ENCODE measurements at regions not wholly inside any gene's neighbourhood (a gene's known extent, or its start where the extent isn't known, plus 50 kb on each side); places are given as distances from the start of the nearest gene placed in this dataset.
"Not testable (repeated sequence)": the region's sequence is repeated elsewhere in the genome, so short reads cannot be mapped to it uniquely, and the experiment has no call there.

GRCh38 chr2:85969367-85969766 is 80.6 kb upstream of the ST3GAL5 start:
- DNase-seq (ENCODE audit: low spot score), result not testable (repeated sequence)

DNA sequence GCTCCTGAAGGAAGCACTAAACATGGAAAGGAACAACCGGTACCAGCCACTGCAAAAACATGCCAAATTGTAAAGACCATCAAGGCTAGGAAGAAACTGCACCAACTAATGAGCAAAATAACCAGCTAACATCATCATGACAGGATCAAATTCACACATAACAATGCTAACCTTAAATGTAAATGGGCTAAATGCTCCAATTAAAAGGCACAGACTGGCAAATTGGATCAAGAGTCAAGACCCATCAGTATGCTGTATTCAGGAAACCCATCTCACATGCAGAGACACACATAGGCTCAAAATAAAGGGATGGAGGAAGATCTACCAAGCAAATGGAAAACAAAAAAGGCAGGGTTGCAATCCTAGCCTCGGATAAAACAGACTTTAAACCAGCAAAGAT is 77.0 kb upstream of the ST3GAL5 start:
- not testable (repeated sequence) for DNase-seq (ENCODE audit: low spot score)

GRCh38 chr2:85963747-85964418 is 75.1 kb upstream of the ST3GAL5 start:
- DNase-seq (ENCODE audit: low spot score), result not testable (repeated sequence)

GRCh38 chr2:85963068-85963467 is 74.3 kb upstream of the ST3GAL5 start:
- DNase-seq (ENCODE audit: low spot score), result no peak

DNA sequence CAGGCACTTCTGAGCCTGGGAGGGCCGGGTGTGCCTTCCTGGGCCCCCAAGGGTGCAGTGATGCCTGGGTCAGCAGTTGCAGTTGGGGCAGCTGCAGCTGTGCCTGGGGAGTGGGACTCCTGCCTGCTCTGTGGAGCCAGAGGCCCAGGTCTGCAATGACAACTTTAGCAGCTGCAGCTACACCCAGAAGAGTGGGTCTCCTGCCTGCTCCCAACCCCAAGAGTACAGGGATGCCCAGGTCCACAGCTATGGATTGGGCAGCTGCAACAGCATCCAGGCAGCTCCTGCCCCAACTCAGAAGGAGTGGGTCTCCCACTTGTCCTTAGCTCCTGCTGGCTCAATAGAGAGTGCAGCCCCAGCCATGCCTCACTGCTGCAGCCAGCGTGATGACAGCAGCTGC is 73.0 kb upstream of the ST3GAL5 start:
- no peak for DNase-seq (ENCODE audit: low spot score)

GRCh38 chr2:85961053-85961452 is 72.3 kb upstream of the ST3GAL5 start:
- no peak for DNase-seq (ENCODE audit: low spot score)

DNA sequence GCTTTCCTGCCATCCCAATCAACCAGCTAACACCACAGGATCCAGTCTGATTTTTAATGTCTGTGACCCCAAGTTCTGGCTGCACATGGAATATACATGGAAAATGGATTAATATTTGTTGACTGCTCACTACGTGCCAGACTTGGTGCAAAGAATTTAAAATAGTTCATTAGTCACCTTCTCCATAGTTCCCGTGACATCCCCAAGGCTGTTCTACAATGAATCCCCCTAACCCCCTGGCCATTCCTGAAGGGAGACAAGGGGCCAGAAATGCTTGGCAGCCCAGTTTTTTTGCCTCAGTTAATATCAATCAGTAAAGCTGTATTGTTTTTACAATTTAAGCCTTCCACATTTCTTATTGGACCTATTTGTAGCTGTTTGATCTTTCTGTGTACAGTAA is 71.0 kb upstream of the ST3GAL5 start:
- no peak for DNase-seq (ENCODE audit: low spot score)

DNA sequence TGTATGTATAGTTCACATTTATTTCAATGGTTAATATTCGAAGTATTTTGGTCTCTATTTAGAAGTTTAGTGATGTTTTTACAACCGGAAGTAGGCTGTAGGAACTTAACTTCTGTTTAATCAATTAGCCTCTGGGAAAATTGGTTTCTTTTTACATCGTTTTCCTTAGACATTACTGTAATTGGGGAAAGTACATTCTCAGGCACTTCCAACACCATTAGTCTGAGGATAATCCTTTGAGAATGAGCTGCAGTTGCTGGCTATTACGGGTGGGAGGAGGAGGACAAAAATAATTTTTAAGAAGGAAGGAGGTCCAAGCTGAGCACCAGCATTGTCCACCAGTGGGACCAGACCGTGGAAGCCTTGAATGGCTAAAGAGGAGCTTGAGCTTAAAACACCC is 70.4 kb upstream of the ST3GAL5 start:
- no peak for DNase-seq (ENCODE audit: low spot score)

GRCh38 chr2:85958731-85959130 is 69.9 kb upstream of the ST3GAL5 start:
- DNase-seq (ENCODE audit: low spot score), result no peak

DNA sequence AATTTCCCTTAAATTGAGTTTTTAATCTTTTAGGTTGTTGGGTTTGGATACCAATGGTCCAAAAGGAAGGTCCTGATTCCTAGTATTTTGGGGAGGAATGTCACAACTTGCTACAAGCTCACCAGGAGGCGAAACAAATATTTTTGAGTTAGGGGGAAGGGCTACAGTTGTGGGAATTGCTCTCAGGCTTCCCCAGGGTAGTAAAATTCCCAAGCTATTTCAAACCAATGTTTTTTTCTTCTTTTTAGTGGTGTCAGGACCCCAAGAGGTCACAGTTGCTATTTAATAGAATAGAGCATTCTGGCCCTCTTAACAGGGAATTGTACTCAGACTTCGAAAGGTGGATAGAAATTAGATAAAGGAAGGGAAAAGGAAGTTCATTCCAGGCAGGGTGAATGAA is 68.5 kb upstream of the ST3GAL5 start:
- no peak for DNase-seq (ENCODE audit: low spot score)

GRCh38 chr2:85956646-85957039 is 67.9 kb upstream of the ST3GAL5 start:
- no peak for DNase-seq (ENCODE audit: low spot score)

DNA sequence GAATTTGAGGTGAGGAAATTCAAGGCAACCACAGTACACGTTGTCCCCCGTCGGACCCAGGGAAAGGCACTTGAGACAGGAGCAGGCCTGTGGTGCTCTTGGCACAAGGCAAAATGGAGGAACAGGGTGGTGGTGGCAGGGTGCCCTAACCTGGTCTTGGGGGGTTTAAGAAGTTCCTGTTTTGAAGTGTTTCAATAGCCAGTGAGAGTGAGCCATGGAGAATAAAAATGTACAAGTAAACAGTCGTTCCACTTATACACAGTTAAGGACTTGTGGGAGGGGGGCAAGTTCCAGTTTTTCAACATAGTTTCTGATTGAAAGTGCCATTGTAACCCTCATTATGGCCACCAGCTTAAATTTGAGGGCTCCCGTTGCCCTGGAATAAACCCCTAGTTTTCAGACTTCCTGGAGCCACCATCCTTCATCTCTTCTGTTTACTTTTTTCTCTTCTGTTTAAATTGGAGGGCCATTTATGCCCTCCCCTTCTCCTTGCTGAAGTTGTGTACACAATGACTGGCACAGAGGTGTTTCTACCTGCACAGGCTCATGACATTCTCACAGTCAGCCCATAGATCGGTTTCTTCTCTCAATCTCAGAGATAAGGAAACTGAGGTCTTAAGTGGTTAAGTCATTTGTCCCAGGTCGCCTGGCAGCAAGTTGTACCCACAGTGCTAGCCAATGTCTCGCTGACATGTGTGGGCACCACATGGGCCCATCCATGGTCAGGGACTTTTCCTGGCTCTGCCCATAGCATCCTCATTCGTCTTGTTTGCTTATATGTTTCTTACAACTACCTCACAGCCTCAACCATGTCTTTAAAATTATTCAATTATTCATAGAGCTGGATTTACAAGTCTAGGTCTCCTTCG is 66.0 kb upstream of the ST3GAL5 start:
- DNase-seq (ENCODE audit: low spot score), result no peak

DNA sequence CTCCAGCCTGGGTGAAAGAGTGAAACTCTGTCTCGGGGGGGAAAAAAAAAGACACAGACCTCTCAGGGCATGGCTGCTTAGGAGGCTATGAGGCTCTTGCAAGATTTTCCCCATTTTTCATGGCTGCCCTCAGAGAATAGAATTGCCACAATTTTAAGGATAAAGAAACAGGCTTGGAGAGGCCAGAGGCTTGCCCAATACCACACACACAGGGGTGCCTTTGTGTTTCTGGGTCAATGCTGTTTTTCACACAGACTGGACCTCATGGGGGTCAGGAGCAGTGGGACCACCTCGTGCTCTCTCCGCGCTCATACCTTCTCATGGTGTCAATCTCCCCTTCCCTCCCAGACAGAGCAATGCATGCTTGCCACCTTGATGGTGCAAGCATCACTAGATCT is 65.4 kb upstream of the ST3GAL5 start:
- DNase-seq (ENCODE audit: low spot score), result no peak

- DNase-seq (ENCODE audit: low spot score), result no peak
These were observed 64.7 kb upstream of the ST3GAL5 start for GRCh38 chr2:85953476-85953875.

- DNase-seq (ENCODE audit: low spot score), result no peak
These were observed 63.5 kb upstream of the ST3GAL5 start for GRCh38 chr2:85952196-85952734.

- peak; percentile 57 for DNase-seq (ENCODE audit: low spot score)
These were observed 62.7 kb upstream of the ST3GAL5 start for GRCh38 chr2:85951351-85952067.

DNA sequence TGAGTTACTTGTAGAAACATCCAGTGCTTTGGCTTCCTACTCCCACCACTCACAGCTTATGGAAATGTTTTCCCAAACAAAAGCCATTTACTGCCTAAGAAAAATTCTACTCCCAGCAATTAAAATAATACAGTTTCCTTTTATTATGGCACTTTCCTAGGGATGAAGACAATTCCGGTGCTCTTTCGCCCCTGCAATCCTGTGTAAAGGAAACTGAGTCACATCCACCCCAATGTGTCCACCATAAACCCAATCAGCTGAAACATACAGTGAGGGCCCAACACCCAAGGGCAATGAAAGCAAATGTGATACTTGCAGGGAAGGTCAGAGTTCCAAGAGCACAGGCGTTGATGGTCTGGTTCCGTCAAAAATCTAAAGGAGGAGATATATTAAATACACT is 62.0 kb upstream of the ST3GAL5 start:
- no peak for DNase-seq (ENCODE audit: low spot score)

GRCh38 chr2:85949280-85949679 is 60.5 kb upstream of the ST3GAL5 start:
- no peak for DNase-seq (ENCODE audit: low spot score)

DNA sequence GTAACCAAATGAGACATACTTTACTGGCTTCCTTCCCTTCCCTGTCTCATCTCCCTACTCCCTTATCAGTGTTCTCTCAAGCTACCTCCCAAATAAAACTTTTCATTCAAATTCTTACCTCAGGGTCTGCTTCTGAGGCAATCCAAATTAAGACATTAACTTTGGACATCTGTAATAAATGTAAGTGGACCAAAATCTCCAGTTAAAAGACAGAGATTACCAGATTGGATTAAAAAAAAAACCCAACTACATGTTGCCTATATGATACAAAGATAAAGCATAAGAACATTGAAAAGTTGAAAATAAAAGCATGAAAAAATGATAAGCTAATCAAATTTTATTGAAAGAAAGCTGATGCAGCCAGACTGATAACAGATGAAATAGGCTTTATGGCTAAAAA is 58.8 kb upstream of the ST3GAL5 start:
- DNase-seq (ENCODE audit: low spot score), result no peak

DNA sequence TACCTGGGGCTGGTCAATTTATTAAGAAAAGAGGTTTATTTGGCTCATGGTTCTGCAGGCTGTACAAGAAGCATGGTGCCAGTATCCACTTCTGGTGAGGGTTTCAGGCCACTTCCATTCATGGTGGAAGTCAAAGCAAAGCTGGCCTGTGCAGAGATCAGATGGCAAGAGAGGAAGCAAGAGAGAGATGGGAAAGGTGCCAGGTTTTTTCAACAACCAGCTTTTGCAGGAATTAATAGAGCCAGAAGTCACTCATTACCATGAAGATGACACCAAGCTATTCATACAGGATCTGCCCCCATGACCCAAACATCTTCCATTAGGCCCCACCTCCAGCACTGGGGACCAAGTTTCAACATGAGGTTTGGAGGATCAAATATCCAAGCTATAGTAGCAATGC is 56.8 kb upstream of the ST3GAL5 start:
- DNase-seq (ENCODE audit: low spot score), result no peak

- no peak for DNase-seq (ENCODE audit: low spot score)
These were observed 56.4 kb upstream of the ST3GAL5 start for GRCh38 chr2:85945172-85945571.

- no peak for DNase-seq (ENCODE audit: low spot score)
These were observed 53.7 kb upstream of the ST3GAL5 start for GRCh38 chr2:85942346-85942957.

All from HuH-7 (cell line).